GM21825 (cell line): ENCODE measurements at regions not wholly inside any gene's neighbourhood (a gene's known extent, or its start where the extent isn't known, plus 50 kb on each side); places are given as distances from the start of the nearest gene placed in this dataset.

ENCODE experiments used
- ATAC-seq: cut with Tn5 transposase; IDR thresholded peaks from one replicate; pipeline ENCODE4 v1.9.1; 2021; ENCODE audit warnings: mild to moderate bottlenecking, moderate library complexity; ENCODE audit not compliant: unreplicated experiment

DNA sequence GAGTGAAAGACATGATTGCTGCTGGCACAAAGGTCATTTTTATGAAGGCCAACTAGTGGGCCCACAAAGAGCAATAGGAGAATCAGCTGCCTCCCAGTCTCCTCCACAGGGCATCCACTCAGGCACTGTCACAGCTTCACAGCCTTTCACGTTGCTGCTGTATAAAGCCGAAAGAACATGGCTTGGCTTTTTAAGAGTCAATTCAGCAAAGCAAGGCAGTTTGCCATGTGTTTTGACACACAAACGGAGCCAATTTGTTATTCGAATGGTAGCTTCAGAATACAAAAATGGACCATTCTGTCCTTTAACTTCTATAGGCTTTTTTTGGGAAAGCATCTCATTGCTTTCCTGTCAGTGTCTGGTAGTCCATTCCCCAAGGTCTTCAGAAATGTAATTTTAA, 283.4 kb upstream of the PARD3B start:
- no peak for ATAC-seq

DNA sequence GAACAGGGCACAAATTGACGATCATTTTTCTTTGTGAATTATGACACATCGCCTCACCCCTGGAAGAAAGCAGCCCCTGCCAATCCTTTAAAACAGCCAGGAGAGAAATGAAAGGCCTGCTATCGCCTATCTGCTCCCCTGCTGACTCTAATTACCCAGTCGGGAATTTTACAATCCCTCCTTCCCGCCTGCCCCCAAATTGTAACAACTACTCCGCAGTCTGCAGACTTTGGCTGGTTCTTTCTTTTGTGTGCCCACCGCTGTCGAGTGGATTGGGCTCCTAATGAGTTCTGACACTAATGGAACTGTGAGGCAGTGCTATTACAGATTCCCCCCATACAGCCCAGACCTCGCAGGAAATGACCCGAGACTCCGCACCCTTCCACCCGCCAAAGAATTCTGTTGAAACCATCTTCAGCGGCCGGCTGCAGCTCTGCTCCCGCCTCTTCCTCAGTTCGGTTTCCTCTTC, 281.2 kb upstream of the PARD3B start:
- ATAC-seq: no peak

DNA sequence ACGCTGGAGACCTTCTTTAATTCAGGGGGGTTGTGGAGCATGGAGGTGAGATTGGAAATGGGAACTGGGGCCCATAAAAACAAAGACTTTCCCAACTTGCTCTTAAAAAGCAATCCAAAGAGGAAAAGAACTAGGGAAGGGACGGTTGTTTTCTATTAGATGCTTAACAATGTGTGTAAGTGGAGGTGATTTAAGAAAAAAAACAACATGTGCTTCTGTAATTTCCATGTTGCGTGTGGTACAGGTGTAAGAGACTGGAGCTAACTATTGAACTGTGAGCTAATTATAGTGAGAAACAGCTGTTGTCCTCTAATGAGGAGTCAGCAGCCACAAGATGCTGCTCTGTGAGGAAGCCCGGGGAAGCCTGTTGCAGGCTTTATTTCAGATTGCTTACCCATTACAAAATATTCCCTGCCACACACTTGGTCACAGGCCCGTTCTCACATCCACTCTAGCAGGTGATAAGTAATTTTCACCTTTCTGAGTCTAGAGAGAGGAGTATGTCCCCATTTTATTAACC, 280.6 kb upstream of the PARD3B start:
- no peak for ATAC-seq

DNA sequence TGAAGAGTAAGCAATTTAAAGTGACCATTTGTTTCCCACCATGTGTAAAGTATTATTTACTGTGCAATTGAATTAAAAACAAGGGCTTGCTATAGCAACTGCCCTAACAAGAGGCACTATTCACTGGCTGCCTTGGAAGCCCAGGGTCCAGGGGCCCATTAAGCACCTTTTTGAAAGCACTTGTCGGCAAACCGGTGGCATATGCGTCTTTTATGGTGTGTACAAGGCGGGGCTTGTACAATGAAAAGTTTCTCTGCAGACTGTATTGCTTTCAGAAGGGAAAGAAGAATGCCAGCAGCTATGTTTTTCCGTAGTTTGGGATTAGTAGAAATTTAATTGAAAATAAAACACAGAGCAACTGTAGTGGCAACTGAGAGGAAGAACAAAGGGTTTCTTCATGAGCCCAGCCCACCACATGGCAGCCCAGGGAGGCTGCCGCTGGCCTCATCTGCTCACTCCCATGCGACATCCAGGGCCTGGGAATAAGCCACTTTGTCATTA, 279.5 kb upstream of the PARD3B start:
- no peak for ATAC-seq

DNA sequence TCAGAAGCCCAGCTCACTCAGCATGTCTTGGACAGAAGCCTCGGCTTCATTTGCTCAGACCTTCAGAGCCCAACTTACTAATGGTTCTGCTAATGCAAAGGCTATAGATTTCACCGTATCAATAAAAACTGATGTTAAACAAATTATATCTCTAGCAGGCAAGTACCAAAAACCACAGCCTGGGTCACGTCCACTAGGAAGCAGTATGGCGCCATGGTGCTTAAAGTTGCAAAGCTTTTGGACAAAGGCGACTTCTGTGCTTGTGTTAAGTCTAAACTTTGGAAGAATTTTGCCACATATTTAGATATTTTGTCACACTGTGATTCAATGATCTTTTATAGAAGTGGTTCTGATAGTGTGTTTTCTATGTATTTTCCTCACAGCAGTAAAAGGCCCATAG, 276.8 kb upstream of the PARD3B start:
- no peak for ATAC-seq

DNA sequence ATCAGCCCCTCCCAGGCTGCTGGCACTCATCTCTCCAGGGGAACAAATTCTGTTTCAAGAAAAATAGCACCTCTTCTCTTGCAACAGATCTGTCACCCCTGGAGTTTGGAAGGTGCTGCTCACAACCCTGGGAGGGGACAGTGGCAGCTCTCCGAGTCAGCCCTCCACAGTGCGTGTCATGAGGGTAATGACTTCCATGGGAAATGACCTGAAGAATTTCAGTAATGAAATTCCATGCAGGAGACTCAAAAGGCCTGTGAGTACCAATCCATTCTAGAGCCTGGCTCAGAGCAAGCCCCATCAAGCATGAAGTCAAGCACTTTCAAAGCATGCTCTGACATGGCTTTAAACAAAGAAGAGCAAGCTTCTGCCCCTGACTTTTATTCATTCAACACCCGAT, 276.3 kb upstream of the PARD3B start:
- ATAC-seq: no peak

DNA sequence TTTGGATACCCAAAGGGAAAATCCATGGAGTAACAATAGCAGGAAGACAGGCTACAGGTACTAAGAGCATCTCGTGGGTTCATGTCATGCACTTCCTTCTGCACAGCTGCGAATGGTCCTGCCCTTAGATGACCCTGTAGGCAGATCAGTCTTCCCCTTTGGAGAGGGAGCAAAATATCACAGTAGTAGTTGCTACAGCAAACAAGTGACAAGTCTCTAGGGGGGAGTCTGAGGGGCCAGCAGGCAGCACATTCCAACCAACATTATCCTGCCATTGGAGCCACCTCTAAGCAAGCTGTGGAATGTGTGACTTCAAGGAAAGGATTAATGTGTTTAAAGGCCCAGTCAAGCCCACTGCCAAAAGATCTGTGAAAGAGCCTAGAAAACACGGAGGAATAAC, 273.2 kb upstream of the PARD3B start:
- ATAC-seq: no peak

DNA sequence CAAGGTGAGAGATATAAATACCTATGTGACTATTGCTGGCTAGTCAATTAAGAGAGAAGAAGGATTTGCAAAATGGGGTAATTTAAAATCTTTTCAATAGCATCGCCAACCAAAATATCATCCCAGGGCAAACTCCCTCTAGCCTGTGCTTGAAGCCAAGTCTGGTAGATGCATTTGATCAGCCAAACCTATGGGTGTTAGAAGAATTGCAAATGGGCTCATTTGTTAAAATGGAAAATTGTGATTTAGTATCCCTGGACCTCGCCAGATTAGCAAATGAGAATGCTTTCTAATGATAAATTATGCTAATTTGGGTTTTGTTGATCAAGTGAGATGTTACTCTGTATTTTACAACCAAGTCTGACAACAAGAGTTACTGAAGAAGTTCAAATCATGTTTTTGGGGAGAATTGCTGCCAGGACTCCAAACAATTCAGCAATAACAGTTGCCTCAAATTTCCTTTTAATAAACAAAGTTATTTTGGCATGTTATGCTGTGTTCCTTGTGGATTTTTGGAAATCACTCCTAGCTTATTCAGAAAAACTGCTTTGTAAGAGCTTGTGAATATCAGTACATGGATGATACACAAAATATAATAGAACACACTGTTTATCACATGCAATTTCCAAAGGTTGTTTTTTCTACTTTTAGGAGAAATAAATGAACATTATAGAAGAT, 272.5 kb upstream of the PARD3B start:
- ATAC-seq: no peak

DNA sequence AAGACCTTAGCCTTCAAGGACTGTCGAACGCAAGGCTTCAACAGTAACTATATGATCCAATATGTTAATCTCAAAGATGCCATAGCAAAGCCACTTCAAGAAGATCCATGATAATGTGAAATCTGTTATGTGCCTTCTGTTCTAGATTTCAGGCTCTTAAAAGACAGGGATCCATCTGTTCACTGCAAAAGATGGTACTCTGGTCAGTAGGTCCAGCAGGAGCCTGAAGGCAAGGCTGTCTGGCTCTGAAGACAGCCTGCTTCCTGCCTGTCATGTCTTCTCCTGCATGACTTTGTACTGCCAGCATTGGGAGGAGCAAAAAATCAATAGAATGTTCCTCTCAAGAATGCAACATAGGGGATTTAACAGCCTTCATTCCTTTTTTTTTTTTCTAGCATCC, 270.8 kb upstream of the PARD3B start:
- no peak for ATAC-seq

DNA sequence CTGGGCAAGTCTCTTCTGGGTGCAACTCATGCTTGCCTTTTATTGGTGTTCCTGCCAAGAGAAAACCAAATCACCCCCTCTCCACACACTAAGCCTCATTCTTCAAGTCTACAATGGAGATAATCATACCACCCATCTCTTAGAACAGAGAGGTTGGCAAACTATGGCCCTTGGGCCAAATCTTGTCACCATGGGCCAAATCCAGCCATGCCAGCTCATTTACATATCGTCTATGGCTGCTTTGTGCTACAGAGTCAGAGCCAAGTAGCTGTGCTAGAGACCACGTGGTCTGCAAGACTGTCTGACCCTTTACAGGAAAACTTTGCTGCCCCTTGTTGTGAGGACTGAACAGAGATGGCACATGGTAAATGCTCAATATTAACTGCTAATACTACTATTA, 270.3 kb upstream of the PARD3B start:
- no peak for ATAC-seq

DNA sequence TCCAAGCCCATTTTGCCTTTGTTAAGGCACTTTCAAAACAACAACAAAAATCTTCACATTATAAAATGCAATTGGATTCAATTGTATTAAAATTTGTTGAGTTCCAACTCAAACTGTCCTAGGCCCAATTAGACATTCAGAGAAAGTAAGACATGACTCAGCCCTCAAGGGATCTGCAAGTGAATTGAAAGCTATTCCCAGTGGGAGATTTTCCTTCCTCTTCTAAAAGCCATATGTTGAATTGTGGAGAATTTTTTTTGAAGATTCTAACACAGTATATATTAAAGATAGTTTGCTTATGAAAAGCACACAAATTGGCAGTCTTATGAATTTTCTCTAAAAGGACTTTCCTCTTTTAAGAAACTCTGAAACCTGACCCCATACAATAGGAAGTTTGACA, 268.0 kb upstream of the PARD3B start:
- ATAC-seq: no peak

DNA sequence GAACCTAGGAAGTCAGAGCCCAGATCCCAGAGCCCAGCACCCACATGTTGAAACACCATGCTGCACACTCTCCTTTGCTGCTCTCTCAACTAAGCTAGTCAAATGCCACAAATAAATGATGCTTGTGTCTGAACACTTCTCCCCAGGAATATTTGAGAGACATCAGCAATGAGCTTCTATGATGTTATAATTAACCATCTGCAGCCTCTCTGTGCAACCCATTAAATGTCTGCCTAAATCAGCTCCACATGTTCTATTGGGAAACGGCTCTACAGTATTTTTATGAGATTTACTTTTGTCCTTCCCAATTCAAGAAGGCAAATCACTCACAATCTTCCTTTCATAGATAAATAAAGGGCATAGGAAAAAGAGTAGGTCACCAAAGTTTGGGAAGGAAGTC, 266.8 kb upstream of the PARD3B start:
- no peak for ATAC-seq

DNA sequence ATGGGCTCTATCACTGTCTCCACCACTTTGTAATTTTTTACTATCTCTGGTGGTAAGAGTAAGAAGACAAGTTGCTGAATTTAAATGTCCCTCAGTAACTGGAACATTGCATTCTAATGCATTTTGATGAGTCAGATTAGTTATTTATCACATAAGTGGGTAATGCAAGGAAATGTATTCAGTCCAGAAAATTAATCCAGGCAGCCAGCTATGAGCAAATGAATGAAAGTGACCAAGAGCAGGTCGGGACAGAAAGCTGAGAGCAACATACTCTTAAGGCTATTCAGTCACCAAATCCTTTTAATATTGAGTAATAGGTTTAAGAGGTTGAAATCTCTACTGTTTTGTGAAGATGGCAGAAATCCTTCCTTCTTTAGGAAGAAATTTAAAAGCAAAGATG, 265.5 kb upstream of the PARD3B start:
- ATAC-seq: no peak

DNA sequence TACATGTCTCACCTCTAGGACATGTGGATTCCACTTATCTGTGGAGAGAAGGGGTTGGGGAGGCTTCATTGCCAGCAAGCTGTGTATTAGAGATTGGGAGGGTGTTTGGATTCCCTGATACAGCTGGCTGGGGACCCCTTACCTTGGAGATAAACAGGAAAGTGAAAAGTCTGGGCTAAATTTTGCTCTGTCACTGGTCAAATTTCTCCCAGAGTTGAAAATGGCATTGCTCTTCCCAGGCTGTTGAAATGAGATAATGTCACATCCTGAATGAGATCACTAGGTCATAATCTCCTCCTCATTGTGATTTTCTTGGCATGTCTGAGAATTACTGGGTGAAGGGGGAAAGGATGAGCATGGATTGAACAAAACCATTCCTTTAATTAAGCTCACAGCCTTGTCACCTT, 265.0 kb upstream of the PARD3B start:
- no peak for ATAC-seq

DNA sequence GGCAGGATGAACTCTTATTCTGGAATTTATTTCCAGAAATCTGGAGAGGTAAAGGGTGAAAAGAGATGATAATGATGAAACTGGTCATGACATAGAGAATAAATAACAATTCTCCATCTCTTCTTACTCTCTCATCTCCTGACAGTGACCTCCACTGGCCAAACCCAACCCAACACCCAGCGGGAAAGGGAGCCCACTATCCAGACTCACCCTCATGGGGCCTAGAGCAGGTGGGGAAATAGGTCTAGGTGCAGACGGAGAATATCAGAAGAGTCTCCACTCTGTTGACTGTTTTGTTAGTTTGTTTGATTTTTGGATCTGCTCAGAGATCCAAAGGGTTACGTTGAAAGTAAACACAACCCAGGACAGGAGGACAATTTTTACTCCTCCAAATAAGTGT, 263.2 kb upstream of the PARD3B start:
- ATAC-seq: no peak

DNA sequence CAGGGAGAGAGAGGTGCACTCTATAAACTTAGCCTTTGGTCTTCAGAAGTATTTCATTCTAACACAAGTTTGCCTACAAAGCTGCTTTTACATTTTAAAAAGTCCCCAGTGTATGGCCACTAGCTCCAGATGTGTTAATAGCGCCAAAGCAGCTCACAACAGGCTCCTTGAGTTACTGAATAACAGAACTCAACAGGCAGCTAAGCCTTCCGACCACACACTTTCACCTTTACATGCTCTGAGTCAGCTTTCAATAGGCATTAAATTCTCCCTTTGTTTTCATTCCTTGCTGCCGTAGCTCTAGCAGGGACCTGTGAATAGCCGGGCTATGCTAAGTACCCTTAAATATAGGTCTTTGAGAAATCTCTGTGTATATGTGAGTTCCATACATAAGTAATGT, 262.8 kb upstream of the PARD3B start:
- ATAC-seq: no peak

DNA sequence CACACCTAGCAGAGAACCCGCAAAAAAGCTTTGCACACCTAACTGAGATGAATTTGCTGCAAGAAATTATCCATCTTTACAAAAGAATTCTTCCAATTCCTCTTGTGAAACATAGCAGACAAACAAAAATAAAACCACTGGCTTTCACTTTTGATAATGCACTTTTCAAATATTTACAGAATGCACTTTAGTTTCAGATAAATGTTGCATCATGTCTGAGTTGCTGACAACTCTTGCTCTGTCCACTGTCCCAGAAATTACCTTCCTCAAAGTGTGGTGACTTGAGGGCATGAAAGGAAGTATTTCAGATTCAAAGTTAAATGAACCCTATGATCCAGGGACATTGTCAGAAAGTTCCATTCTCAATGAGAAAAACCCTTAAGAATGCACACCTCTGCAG, 256.2 kb upstream of the PARD3B start:
- ATAC-seq: no peak

DNA sequence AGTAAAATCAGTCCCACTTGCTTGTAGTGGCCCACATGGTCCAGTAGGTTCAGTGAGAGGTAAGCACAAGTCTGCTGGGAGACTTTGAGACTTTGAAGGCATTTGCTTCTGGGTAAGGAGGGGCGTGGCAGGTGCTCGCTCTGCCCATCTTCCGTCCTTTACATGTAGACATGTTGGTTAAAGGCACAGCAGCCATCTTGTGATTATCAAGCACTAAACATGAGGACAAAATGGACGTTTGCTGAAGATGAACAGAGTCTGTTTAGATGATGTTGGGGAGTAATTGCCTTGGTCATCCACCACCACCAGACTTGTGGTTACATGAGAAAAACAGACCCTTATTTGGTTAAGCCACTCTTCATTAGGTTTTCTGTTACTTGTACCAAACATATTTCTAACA, 252.8 kb upstream of the PARD3B start:
- no peak for ATAC-seq

DNA sequence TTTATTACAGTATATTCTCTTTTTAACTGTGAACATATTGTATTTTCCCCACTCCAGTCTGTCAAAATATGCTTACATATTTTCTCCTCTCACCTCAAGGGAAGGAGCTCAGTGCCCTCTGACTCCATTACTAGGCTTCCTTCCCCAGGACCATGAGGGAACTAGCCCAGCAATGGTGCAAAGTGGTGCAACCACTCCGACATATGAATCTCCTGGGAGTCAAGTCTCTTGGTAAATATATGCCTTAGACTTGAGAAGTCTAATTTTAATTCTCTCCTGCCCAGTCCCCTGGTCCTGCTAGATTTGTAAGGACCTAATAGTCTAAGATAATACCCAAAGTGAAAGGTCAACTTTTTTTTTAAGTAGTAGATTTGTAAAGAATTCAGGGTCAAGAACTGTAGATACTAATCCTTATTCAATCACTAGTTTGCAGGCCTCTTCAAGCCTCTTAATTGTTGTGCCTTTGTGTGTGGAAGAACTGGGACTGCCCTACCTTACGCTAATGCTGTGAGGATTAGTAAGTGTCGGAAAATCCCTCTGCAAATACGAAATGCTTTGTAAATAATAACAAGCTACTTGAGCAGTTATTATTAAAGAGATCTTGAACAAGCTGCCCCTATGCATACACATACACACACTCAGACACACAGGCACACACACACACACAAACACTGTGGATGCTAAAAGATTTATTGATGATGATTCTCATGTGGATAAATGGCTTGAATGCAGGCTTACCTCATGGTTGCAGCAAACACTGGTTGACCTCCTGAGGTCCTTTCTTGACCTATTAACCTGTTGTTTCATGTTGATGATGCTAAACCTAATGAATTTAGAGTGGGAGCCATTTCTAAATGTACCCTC, 251.2 kb upstream of the PARD3B start:
- no peak for ATAC-seq

DNA sequence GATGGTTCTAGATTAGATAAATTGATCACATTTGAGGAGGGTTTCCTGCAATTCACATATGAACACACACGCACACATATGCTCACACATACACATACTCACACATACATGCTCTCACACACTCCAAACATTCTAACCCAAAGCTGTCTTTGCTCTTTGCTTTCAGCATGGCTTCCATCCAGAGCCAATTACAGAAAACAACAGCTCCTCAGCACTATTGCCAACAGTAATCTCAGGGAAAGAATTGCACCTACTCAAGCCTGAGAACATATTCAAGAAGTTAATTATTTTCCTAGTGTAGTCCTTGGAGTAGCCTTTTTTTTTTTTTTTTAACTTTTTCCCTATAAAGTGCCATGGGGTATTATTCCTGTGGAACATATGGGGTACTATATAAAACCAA, 246.9 kb upstream of the PARD3B start:
- no peak for ATAC-seq

DNA sequence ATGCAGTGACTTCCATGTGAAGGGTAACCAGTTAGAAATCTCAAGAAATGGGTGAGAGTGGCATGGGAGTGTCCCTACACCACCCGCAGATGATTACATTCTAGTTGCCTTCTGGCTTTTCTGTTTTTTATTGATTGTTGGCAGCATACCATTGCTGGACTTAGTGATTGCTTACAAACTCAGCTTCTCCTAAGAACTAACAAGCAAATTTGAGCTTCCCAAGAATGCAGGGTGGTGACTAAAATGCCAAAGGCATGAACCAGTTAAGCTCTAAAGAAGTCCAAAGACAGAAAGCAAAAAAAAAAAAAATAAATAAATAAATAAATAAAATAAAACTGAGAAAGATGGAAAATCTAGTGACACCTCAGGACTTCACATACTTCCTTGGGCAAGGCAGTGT, 245.5 kb upstream of the PARD3B start:
- no peak for ATAC-seq

DNA sequence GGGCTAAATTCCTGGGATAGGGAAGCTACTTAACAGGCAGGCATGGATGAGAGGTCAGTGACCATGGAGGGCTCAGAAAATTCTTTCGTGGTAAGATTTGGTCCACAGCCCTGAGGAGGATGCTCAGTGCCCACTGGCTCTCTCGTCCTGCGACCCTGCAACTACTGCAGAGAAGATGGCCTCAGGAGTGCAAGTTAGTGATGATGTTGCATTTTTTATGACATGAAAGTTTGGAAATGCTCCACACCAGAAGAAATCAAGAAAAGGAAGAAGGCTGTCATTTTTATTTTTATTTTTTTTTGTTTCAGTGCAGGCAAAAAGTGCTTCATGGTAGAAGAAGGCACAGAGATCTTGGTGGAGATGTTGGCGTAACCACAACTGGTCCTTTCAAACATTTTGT, 238.6 kb upstream of the PARD3B start:
- no peak for ATAC-seq
